ENCODE measurements at regions not wholly inside any gene's neighbourhood (a gene's known extent, or its start where the extent isn't known, plus 50 kb on each side); places are given as distances from the start of the nearest gene placed in this dataset.

GRCh38 chr12:88805286-88805685, 225.0 kb upstream of the KITLG start:
- ChIA-PET CTCF (no interaction called here), POLR2A (no interaction called here)
- 88% methylated on average over 2 of the region's 2 CpGs for WGBS (ENCODE audit: missing lambda C conversion rate)
- TF ChIP-seq MYC (IDR thresholded peaks at IDR 0.05; ENCODE audit: borderline replicate concordance, low read length) (no peak), JUN (IDR thresholded peaks at IDR 0.05) (no peak)
- no peak overlapping the region for H3K4me2 ChIP-seq
- no peak overlapping the region for H3K4me3 ChIP-seq
- H3K4me1 ChIP-seq = no peaks in the 10 kb centered on the region
- DNase-seq (ENCODE audit: low read depth in 1 of 2, low spot score in 1 of 2) (no peak), FAIRE-seq (no peak), ATAC-seq (no peak)
- no peak overlapping the region for H3K27ac ChIP-seq
- peaks cover 3% of the 10 kb centered on the region; the same call in 1 of the 3 replicates for H3K9me3 ChIP-seq

GRCh38 chr12:88802096-88802706, 221.9 kb upstream of the KITLG start:
- ATAC-seq = no peak
- WGBS (ENCODE audit: missing lambda C conversion rate) = 66% methylated on average over 3 of the region's 3 CpGs
- ChIA-PET POLR2A (no interaction called here), CTCF (interaction anchor here (1.0 to 1.5 kb wide), 2 partner anchors 43 to 217 kb away, joined by 3 read pairs; no protein-coding TSS in a partner anchor)
- no peak overlapping the region for H3K27ac ChIP-seq
- no peak overlapping the region for H3K4me2 ChIP-seq
- TF ChIP-seq CHD4 (IDR thresholded peaks at IDR 0.05; ENCODE audit: borderline replicate concordance) (no peak), MAZ (IDR thresholded peaks at IDR 0.05; ENCODE audit: borderline replicate concordance, low read depth, low read length) (no peak), JUN (IDR thresholded peaks at IDR 0.05) (no peak), JUNB (IDR thresholded peaks at IDR 0.05) (no peak), NR3C1 (IDR thresholded peaks at IDR 0.05) (no peak), ZC3H11A (IDR thresholded peaks at IDR 0.05) (no peak), EP300 (IDR thresholded peaks at IDR 0.05) (no peak), USF2 (IDR thresholded peaks at IDR 0.05) (no peak), PBX3 (IDR thresholded peaks at IDR 0.05) (no peak), TFCP2L1 (CRISPR knock-in tag; IDR thresholded peaks at IDR 0.05) (no peak), GATA3 (IDR thresholded peaks at IDR 0.05; ENCODE audit: borderline replicate concordance) (no peak), MYC (IDR thresholded peaks at IDR 0.05; ENCODE audit: borderline replicate concordance, low read length) (no peak), HOXB13 (CRISPR knock-in tag; IDR thresholded peaks at IDR 0.05; ENCODE audit: low read depth) (no peak), PHF8 (IDR thresholded peaks at IDR 0.05; ENCODE audit: borderline replicate concordance, low read depth) (no peak), HEYL (CRISPR knock-in tag; IDR thresholded peaks at IDR 0.05) (no peak), ZFP36 (IDR thresholded peaks at IDR 0.05; ENCODE audit: borderline replicate concordance, partially characterized antibody) (no peak), FOSL2 (IDR thresholded peaks at IDR 0.05) (no peak), FOSL2 (CRISPR knock-in tag; IDR thresholded peaks at IDR 0.05) (no peak), RAD21 (conservative IDR thresholded peaks at IDR 0.05 in 1 of 2, IDR thresholded peaks at IDR 0.05 in 1 of 2) (no peak), SMC3 (IDR thresholded peaks at IDR 0.05) (no peak), BHLHE40 (IDR thresholded peaks at IDR 0.05; ENCODE audit: low read depth, low read length) (no peak)
- FAIRE-seq = no peak
- H3K9me3 ChIP-seq = peaks cover 11% of the 10 kb centered on the region; the same call in 2 of the 3 replicates
- DNase-seq (ENCODE audit: low read depth in 1 of 2, low spot score in 1 of 2) = no peak
- H3K4me1 ChIP-seq = no peaks in the 10 kb centered on the region
- no peak overlapping the region for H3K4me3 ChIP-seq

- POLR2A ChIA-PET = no interaction called here
- TF ChIP-seq PBX3 (IDR thresholded peaks at IDR 0.05) (no peak), EHF (CRISPR knock-in tag; IDR thresholded peaks at IDR 0.05) (no peak), HOXB13 (CRISPR knock-in tag; IDR thresholded peaks at IDR 0.05; ENCODE audit: low read depth) (no peak), RARB (CRISPR knock-in tag; IDR thresholded peaks at IDR 0.05) (no peak), JUNB (IDR thresholded peaks at IDR 0.05) (no peak), MAZ (IDR thresholded peaks at IDR 0.05; ENCODE audit: borderline replicate concordance, low read depth, low read length) (no peak), KDM1A (IDR thresholded peaks at IDR 0.05; ENCODE audit: low read depth) (no peak), EHMT2 (IDR thresholded peaks at IDR 0.05; ENCODE audit: low read depth) (no peak), CHD2 (IDR thresholded peaks at IDR 0.05; ENCODE audit: low read length, partially characterized antibody) (no peak), SREBF2 (IDR thresholded peaks at IDR 0.05) (no peak), TP53 (CRISPR knock-in tag; IDR thresholded peaks at IDR 0.05) (no peak), MAX (IDR thresholded peaks at IDR 0.05) (no peak), CEBPB (IDR thresholded peaks at IDR 0.05) (no peak)
Measured at GRCh38 chr12:88801227-88802095, 221.2 kb upstream of the KITLG start.

More at GRCh38 chr12:88801227-88802095, 221.2 kb upstream of the KITLG start:
- Histone ChIP-seq H3K4me2 (no peak overlapping the region), H3K9me3 (peaks cover 11% of the 10 kb centered on the region; the same call in 2 of the 3 replicates), H3K4me1 (no peaks in the 10 kb centered on the region), H3K27ac (no peak overlapping the region), H3K4me3 (no peak overlapping the region)
- DNase-seq (ENCODE audit: low read depth in 1 of 2, low spot score in 1 of 2) (no peak), FAIRE-seq (no peak), ATAC-seq (no peak)
- CTCF ChIA-PET = interaction anchor here (1.0 kb wide), 1 partner anchor 218 kb away, joined by 3 read pairs; no protein-coding TSS in a partner anchor
- 19% methylated on average over 1 of the region's 1 CpG for WGBS (ENCODE audit: missing lambda C conversion rate)
